GM23248 (cell line): ENCODE measurements at regions not wholly inside any gene's neighbourhood (a gene's known extent, or its start where the extent isn't known, plus 50 kb on each side); places are given as distances from the start of the nearest gene placed in this dataset.

ENCODE experiments used
- DNase-seq: peaks from one replicate; pipeline ENCODE4 v3.0.0-alpha.2; 2015
- H2AFZ ChIP-seq: fragments of 200-600 bp; sonication (generic); 2 replicates; pipeline ENCODE4 v1.6.1; 2016; ENCODE audit warnings: antibody characterized with exemption
- H3F3A ChIP-seq: fragments of 200-600 bp; sonication (generic); 2 replicates; pipeline ENCODE4 v1.6.1; 2016; ENCODE audit warnings: mild to moderate bottlenecking, antibody characterized with exemption, mixed run types; ENCODE audit not compliant: insufficient read depth
- H3K27ac ChIP-seq: fragments of 200-600 bp; sonication (generic); 2 replicates; pipeline ENCODE4 v1.5.1; 2016; ENCODE audit warnings: mild to moderate bottlenecking
- H3K27me3 ChIP-seq: fragments of 200-600 bp; sonication (generic); replicated peaks from 2 replicates; pipeline ENCODE4 v1.6.1; 2016; ENCODE audit warnings: mild to moderate bottlenecking; ENCODE audit not compliant: insufficient read depth
- H3K36me3 ChIP-seq: fragments of 200-600 bp; sonication (generic); 2 replicates; pipeline ENCODE4 v1.6.1; 2016; ENCODE audit warnings: low read depth, mild to moderate bottlenecking
- H3K4me1 ChIP-seq: fragments of 200-600 bp; sonication (generic); 2 replicates; pipeline ENCODE4 v1.6.1; 2016; ENCODE audit warnings: mild to moderate bottlenecking; ENCODE audit not compliant: insufficient read depth
- H3K4me2 ChIP-seq: fragments of 200-600 bp; sonication (generic); one replicate; pipeline ENCODE4 v1.6.1; 2016; ENCODE audit warnings: mild to moderate bottlenecking; ENCODE audit not compliant: unreplicated experiment
- H3K4me3 ChIP-seq: fragments of 200-600 bp; sonication (generic); 2 replicates; pipeline ENCODE4 v1.5.1; 2016; ENCODE audit warnings: mild to moderate bottlenecking
- H3K79me2 ChIP-seq: fragments of 200-600 bp; sonication (generic); 2 replicates; pipeline ENCODE4 v1.6.1; 2016; ENCODE audit warnings: mild to moderate bottlenecking; ENCODE audit not compliant: insufficient read depth
- H3K9ac ChIP-seq: fragments of 200-600 bp; sonication (generic); 2 replicates; pipeline ENCODE4 v1.6.1; 2016; ENCODE audit warnings: mild to moderate bottlenecking
- H3K9me2 ChIP-seq: fragments of 200-600 bp; sonication (generic); 2 replicates; pipeline ENCODE4 v1.6.1; 2016; ENCODE audit warnings: mixed run types, mild to moderate bottlenecking, moderate library complexity; ENCODE audit not compliant: insufficient read depth
- H3K9me3 ChIP-seq: fragments of 200-600 bp; sonication (generic); one replicate; pipeline ENCODE4 v1.6.1; 2017; ENCODE audit warnings: low read depth
- H4K20me1 ChIP-seq: fragments of 200-600 bp; sonication (generic); 2 replicates; pipeline ENCODE4 v1.6.0; 2016; ENCODE audit not compliant: insufficient read depth
- EZH2 ChIP-seq: fragments of 200-600 bp; sonication (generic); IDR thresholded peaks from 2 replicates; pipeline ENCODE4 v1.6.1; 2018; ENCODE audit warnings: antibody characterized with exemption, mild to moderate bottlenecking; ENCODE audit not compliant: insufficient read depth, poor library complexity, severe bottlenecking
- EZH2phosphoT487 ChIP-seq: fragments of 200-600 bp; sonication (generic); IDR thresholded peaks from 2 replicates; pipeline ENCODE4 v1.6.1; 2018; ENCODE audit warnings: antibody characterized with exemption, moderate library complexity, mild to moderate bottlenecking, low read depth; ENCODE audit not compliant: insufficient read depth
- WGBS, 2 experiments: methylation state at CpG; one replicate each; pipeline ENCODE4 v1.1.6; 2015 to 2017; ENCODE audit warnings: low lambda C conversion rate in 2 of 2, low coverage in 1 of 2; ENCODE audit errors: missing lambda C conversion rate in 2 of 2; 5-methylcytosine and 5-hydroxymethylcytosine counted together
- in situ Hi-C: fragments of 300-500 bp; cut with MboI; formaldehyde crosslinking; loops from 2 replicates; pipeline ENCODE4 v1.15.0; 2020

- H3F3A ChIP-seq = no peaks in the 10 kb centered on the region
- in situ Hi-C loops = no loop called here
- H3K36me3 ChIP-seq = no peaks in the 10 kb centered on the region
Measured at GRCh38 chrX:109926118-109926517, 76.8 kb upstream of the TMEM164 start.

GRCh38 chrX:109926743-109927662 lies 75.9 kb upstream of the TMEM164 start:
- H3K9ac ChIP-seq = no peak overlapping the region
- H3K27me3 ChIP-seq = no peaks in the 10 kb centered on the region
- H3F3A ChIP-seq = no peaks in the 10 kb centered on the region
- H4K20me1 ChIP-seq = no peaks in the 10 kb centered on the region
- no peaks in the 10 kb centered on the region for H3K9me3 ChIP-seq
- H3K4me1 ChIP-seq = no peaks in the 10 kb centered on the region
- H3K9me2 ChIP-seq = no peaks in the 10 kb centered on the region
- in situ Hi-C loops = no loop called here
- no peaks in the 10 kb centered on the region for H3K36me3 ChIP-seq
- WGBS, 2 experiments = 78% methylated on average over 5 of the region's 5 CpGs
- no peaks in the 10 kb centered on the region for H3K79me2 ChIP-seq
- no peak overlapping the region for H3K4me2 ChIP-seq
- H3K27ac ChIP-seq = no peak overlapping the region
- H3K4me3 ChIP-seq = no peak overlapping the region
- TF ChIP-seq EZH2phosphoT487 (no peak), EZH2 (no peak)
- DNase-seq = no peak
- H2AFZ ChIP-seq = no peak overlapping the region

More at GRCh38 chrX:109926118-109926517, 76.8 kb upstream of the TMEM164 start:
- 79 to 85% methylated on average over 4 to 5 of the region's 5 CpGs for WGBS, 2 experiments
- no peak overlapping the region for H3K9ac ChIP-seq
- no peaks in the 10 kb centered on the region for H3K4me1 ChIP-seq
- no peak overlapping the region for H3K4me2 ChIP-seq
- no peaks in the 10 kb centered on the region for H3K9me3 ChIP-seq
- no peaks in the 10 kb centered on the region for H3K79me2 ChIP-seq
- H3K27me3 ChIP-seq = no peaks in the 10 kb centered on the region
- no peaks in the 10 kb centered on the region for H4K20me1 ChIP-seq
- no peak for TF ChIP-seq EZH2
- no peak for TF ChIP-seq EZH2phosphoT487
- H2AFZ ChIP-seq = no peak overlapping the region
- DNase-seq = no peak
- no peaks in the 10 kb centered on the region for H3K9me2 ChIP-seq
- no peak overlapping the region for H3K27ac ChIP-seq
- H3K4me3 ChIP-seq = no peak overlapping the region

- Histone ChIP-seq H2AFZ (no peak overlapping the region), H3K9me3 (no peaks in the 10 kb centered on the region), H3F3A (no peaks in the 10 kb centered on the region), H3K4me3 (no peak overlapping the region), H3K27ac (no peak overlapping the region), H3K79me2 (no peaks in the 10 kb centered on the region), H3K36me3 (no peaks in the 10 kb centered on the region), H3K9ac (no peak overlapping the region), H3K4me2 (no peak overlapping the region), H3K27me3 (no peaks in the 10 kb centered on the region), H3K9me2 (no peaks in the 10 kb centered on the region), H4K20me1 (no peaks in the 10 kb centered on the region), H3K4me1 (no peaks in the 10 kb centered on the region)
- WGBS, 2 experiments = 82 to 83% methylated on average over 4 of the region's 4 CpGs
- no peak for DNase-seq
- TF ChIP-seq EZH2phosphoT487 (no peak), EZH2 (no peak)
- in situ Hi-C loops = no loop called here
Measured at GRCh38 chrX:109927663-109928273, 75.1 kb upstream of the TMEM164 start.

GRCh38 chrX:109928596-109929335 lies 74.1 kb upstream of the TMEM164 start:
- Histone ChIP-seq H3K27ac (no peak overlapping the region), H3K9me3 (no peaks in the 10 kb centered on the region), H3K9me2 (no peaks in the 10 kb centered on the region), H3K4me1 (no peaks in the 10 kb centered on the region), H3K4me2 (no peak overlapping the region), H3K27me3 (no peaks in the 10 kb centered on the region), H3K36me3 (no peaks in the 10 kb centered on the region), H4K20me1 (no peaks in the 10 kb centered on the region), H2AFZ (no peak overlapping the region), H3K4me3 (no peak overlapping the region), H3K79me2 (no peaks in the 10 kb centered on the region), H3F3A (no peaks in the 10 kb centered on the region), H3K9ac (no peak overlapping the region)
- WGBS, 2 experiments = 78 to 79% methylated on average over 6 of the region's 6 CpGs
- DNase-seq = no peak
- in situ Hi-C loops = no loop called here
- TF ChIP-seq EZH2 (no peak), EZH2phosphoT487 (no peak)
